Loucy (cell line): ENCODE measurements at regions not wholly inside any gene's neighbourhood (a gene's known extent, or its start where the extent isn't known, plus 50 kb on each side); places are given as distances from the start of the nearest gene placed in this dataset.

Experiments used
- H2AFZ ChIP-seq: fragments of 200-600 bp; sonication (generic); 2 replicates; pipeline ENCODE4 v1.6.0; 2016; ENCODE audit warnings: antibody characterized with exemption, mild to moderate bottlenecking, low read length, moderate library complexity
- H3F3A ChIP-seq: fragments of 200-600 bp; 2 replicates; pipeline ENCODE4 v1.6.0; 2016; ENCODE audit warnings: antibody characterized with exemption, low read depth, mild to moderate bottlenecking
- H3K27me3 ChIP-seq: fragments of 200-600 bp; sonication (generic); 2 replicates; pipeline ENCODE4 v1.6.1; 2014; ENCODE audit warnings: low read length, mild to moderate bottlenecking; ENCODE audit not compliant: insufficient read depth, poor library complexity, severe bottlenecking
- H3K36me3 ChIP-seq: fragments of 200-600 bp; sonication (generic); 2 replicates; pipeline ENCODE4 v1.6.1; 2016; ENCODE audit warnings: low read length; ENCODE audit not compliant: insufficient read depth
- H3K4me1 ChIP-seq: fragments of 200-600 bp; sonication (generic); 2 replicates; pipeline ENCODE4 v1.5.1; 2014; ENCODE audit warnings: low read length, mild to moderate bottlenecking; ENCODE audit not compliant: insufficient read depth, poor library complexity, severe bottlenecking
- H3K4me2 ChIP-seq: fragments of 200-600 bp; sonication (generic); 2 replicates; pipeline ENCODE4 v1.6.0; 2014; ENCODE audit warnings: antibody characterized with exemption, low read length, low read depth, mild to moderate bottlenecking; ENCODE audit not compliant: poor library complexity, severe bottlenecking
- H3K4me3 ChIP-seq: fragments of 200-600 bp; sonication (generic); 2 replicates; pipeline ENCODE4 v1.5.1; 2014; ENCODE audit warnings: low read length, mild to moderate bottlenecking, mixed read lengths; ENCODE audit not compliant: poor library complexity, severe bottlenecking
- H3K79me2 ChIP-seq: fragments of 200-600 bp; sonication (generic); 2 replicates; pipeline ENCODE4 v1.6.1; 2014; ENCODE audit warnings: low read length; ENCODE audit not compliant: insufficient read depth
- H3K9ac ChIP-seq: fragments of 200-600 bp; sonication (generic); 2 replicates; pipeline ENCODE4 v1.6.0; 2014; ENCODE audit warnings: mild to moderate bottlenecking, low read depth, low read length, moderate library complexity; ENCODE audit not compliant: poor library complexity, severe bottlenecking
- H3K9me2 ChIP-seq: fragments of 200-600 bp; sonication (generic); replicated peaks from 2 replicates; pipeline ENCODE4 v1.6.1; 2016; ENCODE audit warnings: low read depth, low read length, mixed read lengths
- H3K9me3 ChIP-seq: fragments of 200-600 bp; sonication (generic); 2 replicates; pipeline ENCODE4 v1.6.1; 2014; ENCODE audit warnings: mild to moderate bottlenecking, antibody characterized with exemption, low read length, low read depth; ENCODE audit not compliant: insufficient read depth
- H4K20me1 ChIP-seq: fragments of 200-600 bp; sonication (generic); 2 replicates; pipeline ENCODE4 v1.6.0; 2014; ENCODE audit warnings: antibody characterized with exemption, low read length, mild to moderate bottlenecking; ENCODE audit not compliant: insufficient read depth, poor library complexity, severe bottlenecking
- CTCF ChIP-seq: fragments of 200-600 bp; sonication (generic); conservative IDR thresholded peaks from 2 replicates; pipeline ENCODE4 v1.5.1; 2014; ENCODE audit warnings: mild to moderate bottlenecking, antibody characterized with exemption, low read length
- EZH2phosphoT487 ChIP-seq: fragments of 200-600 bp; IDR thresholded peaks from 2 replicates; pipeline ENCODE4 v1.6.1; 2018; ENCODE audit warnings: antibody characterized with exemption, mild to moderate bottlenecking, moderate library complexity, borderline replicate concordance

GRCh38 chr1:90139837-90140236, 144.9 kb downstream of the ZNF326 start:
- H3F3A ChIP-seq = no peaks in the 10 kb centered on the region
- H4K20me1 ChIP-seq = no peaks in the 10 kb centered on the region
- no peaks in the 10 kb centered on the region for H3K9me3 ChIP-seq
- H3K4me2 ChIP-seq = no peak overlapping the region
- no peaks in the 10 kb centered on the region for H3K9me2 ChIP-seq
- no peaks in the 10 kb centered on the region for H3K27me3 ChIP-seq
- H3K36me3 ChIP-seq = no peaks in the 10 kb centered on the region
- no peak overlapping the region for H3K4me3 ChIP-seq
- H3K79me2 ChIP-seq = no peaks in the 10 kb centered on the region
- no peak overlapping the region for H2AFZ ChIP-seq
- no peaks in the 10 kb centered on the region for H3K4me1 ChIP-seq
- TF ChIP-seq CTCF (no peak), EZH2phosphoT487 (no peak)
- no peak overlapping the region for H3K9ac ChIP-seq

GRCh38 chr1:90135286-90135685, 140.4 kb downstream of the ZNF326 start:
- H3K9me2 ChIP-seq = no peaks in the 10 kb centered on the region
- TF ChIP-seq EZH2phosphoT487 (no peak), CTCF (no peak)

GRCh38 chr1:90134175-90134955, 139.5 kb downstream of the ZNF326 start:
- Histone ChIP-seq H3K27me3 (no peaks in the 10 kb centered on the region), H2AFZ (no peak overlapping the region), H3K9ac (no peak overlapping the region), H3K4me1 (no peaks in the 10 kb centered on the region), H3K9me2 (no peaks in the 10 kb centered on the region), H4K20me1 (no peaks in the 10 kb centered on the region), H3K4me3 (no peak overlapping the region), H3K79me2 (no peaks in the 10 kb centered on the region), H3F3A (no peaks in the 10 kb centered on the region), H3K4me2 (no peak overlapping the region), H3K36me3 (no peaks in the 10 kb centered on the region), H3K9me3 (no peaks in the 10 kb centered on the region)
- no peak for TF ChIP-seq EZH2phosphoT487
- no peak for TF ChIP-seq CTCF

More at GRCh38 chr1:90135286-90135685, 140.4 kb downstream of the ZNF326 start:
- Histone ChIP-seq H3K9me3 (no peaks in the 10 kb centered on the region), H3K9ac (no peak overlapping the region), H3K4me1 (no peaks in the 10 kb centered on the region), H3K79me2 (no peaks in the 10 kb centered on the region), H3K36me3 (no peaks in the 10 kb centered on the region), H3K4me3 (no peak overlapping the region), H3K4me2 (no peak overlapping the region), H2AFZ (no peak overlapping the region), H4K20me1 (no peaks in the 10 kb centered on the region), H3F3A (no peaks in the 10 kb centered on the region), H3K27me3 (no peaks in the 10 kb centered on the region)
